HFF-Myc (cell line): ENCODE measurements at regions not wholly inside any gene's neighbourhood (a gene's known extent, or its start where the extent isn't known, plus 50 kb on each side); places are given as distances from the start of the nearest gene placed in this dataset.

Source experiments
- DNase-seq: peaks from one replicate; pipeline ENCODE4 v3.0.0-alpha.2; 2011; ENCODE audit warnings: low read depth; ENCODE audit errors: extremely low read depth
- H3K4me3 ChIP-seq: replicated peaks from 2 replicates; pipeline ENCODE4 v1.5.1; 2011; ENCODE audit warnings: low read depth, mild to moderate bottlenecking, control low read depth, low read length
- TF ChIP-seq, protein P1 (sequence below): IDR thresholded peaks from 2 replicates; pipeline ENCODE4 v1.5.1; 2012; ENCODE audit warnings: mild to moderate bottlenecking, low read depth, low read length, control low read depth; ENCODE audit errors: missing control alignments

DNA sequence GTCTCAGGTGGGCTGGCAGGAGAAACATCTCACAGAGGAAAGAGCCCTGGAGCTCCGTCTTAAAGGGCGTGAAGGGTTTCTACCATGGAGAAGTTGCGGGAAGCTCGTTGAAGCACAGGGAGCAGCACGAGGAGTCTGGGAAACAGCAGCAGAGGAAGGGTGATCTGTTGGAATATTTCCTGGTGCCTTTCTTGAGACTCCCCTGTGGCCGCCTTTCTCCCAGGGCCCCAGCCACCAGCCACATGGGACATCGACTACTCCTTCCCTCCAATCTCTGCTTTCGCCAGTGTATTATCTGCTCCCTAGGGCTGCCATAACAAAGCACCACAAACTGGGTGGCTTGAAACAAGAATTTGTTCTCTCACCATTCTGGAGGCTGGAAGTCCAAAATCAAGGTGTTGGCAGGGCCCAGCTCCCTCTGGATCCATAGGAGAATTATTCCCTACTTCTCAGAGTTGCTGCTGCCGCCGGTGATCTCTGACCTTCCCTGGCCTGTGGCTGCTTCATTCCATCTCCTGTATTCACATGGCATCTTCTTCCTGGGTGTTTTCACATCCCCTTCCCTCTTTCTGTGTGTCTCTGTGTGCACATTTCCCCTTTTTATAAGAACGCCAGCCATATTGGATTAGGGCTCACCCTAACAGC, 152.8 kb upstream of the GSC start:
- H3K4me3 ChIP-seq = no peak overlapping the region
- no peak for DNase-seq
- TF ChIP-seq, protein P1, sequence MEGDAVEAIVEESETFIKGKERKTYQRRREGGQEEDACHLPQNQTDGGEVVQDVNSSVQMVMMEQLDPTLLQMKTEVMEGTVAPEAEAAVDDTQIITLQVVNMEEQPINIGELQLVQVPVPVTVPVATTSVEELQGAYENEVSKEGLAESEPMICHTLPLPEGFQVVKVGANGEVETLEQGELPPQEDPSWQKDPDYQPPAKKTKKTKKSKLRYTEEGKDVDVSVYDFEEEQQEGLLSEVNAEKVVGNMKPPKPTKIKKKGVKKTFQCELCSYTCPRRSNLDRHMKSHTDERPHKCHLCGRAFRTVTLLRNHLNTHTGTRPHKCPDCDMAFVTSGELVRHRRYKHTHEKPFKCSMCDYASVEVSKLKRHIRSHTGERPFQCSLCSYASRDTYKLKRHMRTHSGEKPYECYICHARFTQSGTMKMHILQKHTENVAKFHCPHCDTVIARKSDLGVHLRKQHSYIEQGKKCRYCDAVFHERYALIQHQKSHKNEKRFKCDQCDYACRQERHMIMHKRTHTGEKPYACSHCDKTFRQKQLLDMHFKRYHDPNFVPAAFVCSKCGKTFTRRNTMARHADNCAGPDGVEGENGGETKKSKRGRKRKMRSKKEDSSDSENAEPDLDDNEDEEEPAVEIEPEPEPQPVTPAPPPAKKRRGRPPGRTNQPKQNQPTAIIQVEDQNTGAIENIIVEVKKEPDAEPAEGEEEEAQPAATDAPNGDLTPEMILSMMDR = no peak

DNA sequence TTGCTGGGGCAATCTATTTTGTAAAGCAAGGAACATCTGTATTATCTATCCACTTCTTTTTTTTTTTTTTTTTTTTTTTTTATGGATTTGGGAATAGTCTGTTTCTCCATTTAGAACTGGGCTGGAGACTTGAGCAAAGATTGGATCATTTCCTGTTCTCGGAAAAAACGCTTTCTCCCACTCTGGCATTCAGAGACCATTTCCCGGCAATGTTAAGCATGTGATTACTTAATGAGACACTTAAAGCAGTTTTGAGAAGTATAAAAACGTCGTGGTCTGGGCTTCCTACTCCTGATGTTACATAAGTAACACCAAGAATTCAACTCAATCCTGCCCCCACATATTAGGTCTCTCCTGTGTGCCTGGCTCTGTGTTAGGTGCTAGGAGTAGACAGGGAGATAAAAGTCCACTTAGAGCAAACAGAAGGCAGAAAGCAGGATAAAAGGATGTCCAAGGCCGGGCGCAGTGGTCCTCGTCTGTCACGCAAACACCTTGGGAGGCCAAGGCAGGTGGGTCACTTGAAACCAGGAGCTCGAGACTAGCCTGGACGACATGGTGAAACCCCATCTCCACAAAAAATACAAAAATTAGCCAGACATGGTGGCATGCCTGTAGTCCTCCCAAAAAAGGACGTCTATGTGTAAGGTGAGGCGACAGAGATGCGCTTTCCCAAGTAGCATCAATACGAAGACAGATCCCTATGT, 152.1 kb upstream of the GSC start:
- no peak overlapping the region for H3K4me3 ChIP-seq
- DNase-seq = no peak
- TF ChIP-seq, protein P1 = no peak

DNA sequence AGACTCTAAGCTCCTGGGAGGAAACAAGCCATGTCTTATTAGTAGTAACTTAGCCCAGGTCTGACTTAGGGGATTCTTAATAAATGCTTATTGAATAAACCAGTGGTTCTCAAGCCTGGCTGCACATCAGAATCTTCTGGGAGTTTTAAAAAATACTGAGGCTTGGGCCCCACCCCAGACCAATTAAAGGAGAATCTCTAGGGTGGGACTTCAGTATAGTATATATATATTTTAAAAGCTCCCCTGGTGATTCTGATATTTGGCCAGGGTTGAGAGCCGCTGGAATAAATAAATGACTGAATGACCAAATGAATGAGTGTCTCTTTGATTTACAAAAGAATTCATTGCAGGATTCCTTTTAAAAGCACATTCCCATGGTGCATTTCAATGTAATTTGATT, 151.5 kb upstream of the GSC start:
- TF ChIP-seq, protein P1 = no peak
- no peak for DNase-seq
- H3K4me3 ChIP-seq = no peak overlapping the region

DNA sequence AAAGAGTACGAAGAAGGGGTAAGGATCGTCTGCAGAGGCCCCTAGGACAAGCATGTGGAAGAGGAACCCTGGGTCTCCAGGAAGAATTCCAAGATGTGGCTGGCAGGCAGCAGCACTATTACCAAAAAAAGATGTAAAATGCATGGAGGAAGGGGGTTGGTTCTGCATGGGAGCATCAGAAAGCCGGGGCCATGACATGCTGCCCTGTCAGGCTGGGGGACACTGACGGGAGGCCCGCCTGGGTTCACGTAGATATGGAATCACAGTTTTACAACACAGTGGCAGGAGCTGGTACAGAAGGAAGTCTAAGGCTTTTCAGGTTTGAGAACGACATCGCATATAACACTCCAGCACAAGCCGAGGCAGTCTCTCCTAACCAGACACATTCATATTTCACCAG, 150.0 kb upstream of the GSC start:
- DNase-seq = no peak
- TF ChIP-seq, protein P1 = no peak
- no peak overlapping the region for H3K4me3 ChIP-seq

DNA sequence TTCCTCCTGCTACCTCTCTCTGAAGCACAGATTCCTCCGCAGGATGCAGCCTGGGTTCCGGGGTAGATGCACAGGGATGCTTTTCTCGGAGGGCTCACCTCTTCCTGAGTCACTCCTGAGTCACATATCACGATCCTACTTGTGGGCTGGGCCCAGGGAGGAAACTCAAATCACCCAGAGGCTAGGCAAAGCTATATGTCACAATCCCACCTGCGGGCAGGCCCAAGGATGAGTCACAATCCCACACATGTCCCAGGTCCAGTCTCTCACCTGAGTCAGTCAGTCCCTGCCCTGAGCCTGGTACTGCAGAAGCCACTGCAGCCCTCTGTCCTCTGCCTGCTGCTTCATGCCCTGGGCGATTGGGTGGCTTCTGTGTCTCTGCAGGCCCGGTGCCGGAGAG, 149.0 kb upstream of the GSC start:
- TF ChIP-seq, protein P1 = no peak
- DNase-seq = no peak
- H3K4me3 ChIP-seq = no peak overlapping the region

DNA sequence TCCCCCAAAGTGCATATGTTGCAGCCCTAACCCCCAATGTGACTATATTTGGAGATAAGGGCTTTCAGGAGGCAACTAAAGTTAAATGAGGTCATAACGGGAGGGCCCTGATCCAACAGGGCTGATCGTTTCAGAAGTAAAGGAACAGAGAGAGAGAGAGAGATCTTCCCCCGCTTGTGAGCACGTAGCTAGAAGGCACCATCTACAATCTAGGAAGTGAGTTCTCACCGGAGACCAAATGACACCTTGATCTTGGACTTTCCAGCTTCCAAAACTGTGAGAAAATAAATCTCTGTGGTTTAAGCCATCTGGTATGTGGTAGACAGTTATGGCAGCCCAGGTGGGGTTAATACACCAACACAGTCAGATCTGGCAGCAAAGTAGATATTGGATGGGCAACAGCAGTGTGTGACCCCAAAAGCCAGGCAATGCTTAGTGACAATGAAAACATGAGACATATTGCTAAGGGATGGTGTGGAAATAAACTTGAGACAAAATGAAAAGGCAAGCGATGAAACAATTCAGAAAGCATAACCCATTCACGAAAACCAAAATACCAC, 147.2 kb upstream of the GSC start:
- TF ChIP-seq, protein P1 = no peak
- H3K4me3 ChIP-seq = no peak overlapping the region
- no peak for DNase-seq
